GM12865 (cell line): ENCODE measurements at regions not wholly inside any gene's neighbourhood (a gene's known extent, or its start where the extent isn't known, plus 50 kb on each side); places are given as distances from the start of the nearest gene placed in this dataset.

Experiments used
- DNase-seq: peaks from one replicate; pipeline ENCODE4 v3.0.0; 2010; ENCODE audit warnings: low read depth
- H3K4me3 ChIP-seq: 2 replicates; pipeline ENCODE4 v1.5.1; 2011; ENCODE audit warnings: mild to moderate bottlenecking, low read depth, low read length, control low read depth
- TF ChIP-seq, protein P1 (sequence below): IDR thresholded peaks from 2 replicates; pipeline ENCODE4 v1.5.1; 2011; ENCODE audit warnings: low read length, control low read depth, low read depth, inconsistent platforms; ENCODE audit not compliant: insufficient read depth; ENCODE audit errors: missing control alignments

DNA sequence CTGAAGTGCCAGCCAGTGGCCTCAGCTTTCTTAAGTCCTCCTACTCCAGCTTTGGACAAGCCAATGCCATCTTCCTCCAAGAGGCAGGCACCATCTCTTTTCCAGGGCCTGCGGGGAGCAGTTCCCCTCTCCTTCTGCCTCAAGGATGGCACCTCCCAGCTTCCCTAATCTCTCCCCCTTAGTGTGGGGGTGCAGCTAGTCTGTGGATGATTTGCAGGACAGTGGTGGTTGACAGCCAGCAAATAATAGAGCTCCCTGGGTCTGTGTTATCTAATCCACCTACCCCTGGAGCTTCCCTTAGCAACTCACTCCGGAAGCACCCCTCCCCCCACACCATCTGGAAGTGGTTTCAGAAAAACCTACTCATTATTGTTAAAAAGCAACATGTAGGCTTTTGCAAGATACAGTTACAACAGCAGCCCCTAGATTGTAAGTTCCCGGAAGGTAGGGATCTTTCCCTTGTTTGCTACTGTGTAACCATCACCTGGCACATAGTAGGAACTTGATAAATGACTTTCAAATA is 247.1 kb downstream of the BCOR start:
- H3K4me3 ChIP-seq, result no peak overlapping the region
- TF ChIP-seq, protein P1, sequence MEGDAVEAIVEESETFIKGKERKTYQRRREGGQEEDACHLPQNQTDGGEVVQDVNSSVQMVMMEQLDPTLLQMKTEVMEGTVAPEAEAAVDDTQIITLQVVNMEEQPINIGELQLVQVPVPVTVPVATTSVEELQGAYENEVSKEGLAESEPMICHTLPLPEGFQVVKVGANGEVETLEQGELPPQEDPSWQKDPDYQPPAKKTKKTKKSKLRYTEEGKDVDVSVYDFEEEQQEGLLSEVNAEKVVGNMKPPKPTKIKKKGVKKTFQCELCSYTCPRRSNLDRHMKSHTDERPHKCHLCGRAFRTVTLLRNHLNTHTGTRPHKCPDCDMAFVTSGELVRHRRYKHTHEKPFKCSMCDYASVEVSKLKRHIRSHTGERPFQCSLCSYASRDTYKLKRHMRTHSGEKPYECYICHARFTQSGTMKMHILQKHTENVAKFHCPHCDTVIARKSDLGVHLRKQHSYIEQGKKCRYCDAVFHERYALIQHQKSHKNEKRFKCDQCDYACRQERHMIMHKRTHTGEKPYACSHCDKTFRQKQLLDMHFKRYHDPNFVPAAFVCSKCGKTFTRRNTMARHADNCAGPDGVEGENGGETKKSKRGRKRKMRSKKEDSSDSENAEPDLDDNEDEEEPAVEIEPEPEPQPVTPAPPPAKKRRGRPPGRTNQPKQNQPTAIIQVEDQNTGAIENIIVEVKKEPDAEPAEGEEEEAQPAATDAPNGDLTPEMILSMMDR, result no peak
- DNase-seq, result no peak

DNA sequence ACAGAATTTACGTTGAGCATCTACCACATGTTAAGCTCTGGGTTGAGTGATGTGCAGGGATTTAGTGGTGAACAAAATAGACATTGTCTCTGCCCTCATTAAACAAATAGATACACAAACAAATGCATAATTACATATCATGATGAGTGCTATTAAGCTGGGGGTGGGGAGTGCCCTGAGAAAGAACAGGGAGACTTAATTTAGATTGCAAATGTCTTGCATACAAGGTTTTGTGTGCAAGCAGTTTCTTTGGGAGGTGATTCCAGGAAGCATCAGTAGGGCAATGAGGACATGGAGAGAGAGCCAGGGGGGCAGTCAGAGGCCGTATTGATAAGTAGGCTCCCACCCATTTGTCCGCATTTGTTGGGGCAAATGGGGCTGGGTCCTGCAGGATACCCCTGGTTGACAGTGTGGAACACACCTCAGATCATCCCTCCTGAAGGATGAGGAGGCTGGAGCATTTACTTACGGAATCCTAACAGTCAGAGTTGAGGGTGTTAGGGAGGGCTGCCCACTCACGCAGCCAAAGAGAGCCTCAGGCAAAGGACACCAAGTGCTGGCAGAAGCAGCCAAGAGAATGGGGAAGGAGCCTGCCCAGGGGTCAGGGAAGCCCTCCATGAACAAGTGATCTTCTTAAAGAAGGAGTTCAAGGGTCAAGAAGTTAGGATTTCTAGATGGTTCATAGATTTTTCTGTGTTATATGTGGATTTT is 245.9 kb downstream of the BCOR start:
- no peak overlapping the region for H3K4me3 ChIP-seq
- DNase-seq, result no peak
- TF ChIP-seq, protein P1, result no peak

DNA sequence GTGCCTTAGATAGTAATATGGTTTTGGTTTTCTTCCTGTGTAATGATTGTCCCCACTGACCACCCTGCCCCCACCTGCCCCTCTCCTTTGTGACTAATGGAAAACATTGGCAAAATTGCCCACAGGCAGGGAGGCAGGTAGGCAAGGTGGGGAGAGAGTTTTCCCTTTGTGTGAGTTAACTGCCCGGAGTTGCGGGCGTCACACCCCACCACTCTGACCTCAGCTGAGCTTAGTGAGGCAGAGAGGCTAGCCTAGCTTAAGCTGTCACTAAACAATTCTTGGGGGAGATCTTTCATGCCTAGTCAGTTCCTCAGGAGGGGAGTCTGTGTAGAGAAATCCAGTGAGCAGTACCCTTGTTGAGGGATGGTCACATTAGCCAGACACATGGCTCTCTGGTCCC is 245.3 kb downstream of the BCOR start:
- H3K4me3 ChIP-seq, result no peak overlapping the region
- DNase-seq, result no peak
- TF ChIP-seq, protein P1, result no peak

DNA sequence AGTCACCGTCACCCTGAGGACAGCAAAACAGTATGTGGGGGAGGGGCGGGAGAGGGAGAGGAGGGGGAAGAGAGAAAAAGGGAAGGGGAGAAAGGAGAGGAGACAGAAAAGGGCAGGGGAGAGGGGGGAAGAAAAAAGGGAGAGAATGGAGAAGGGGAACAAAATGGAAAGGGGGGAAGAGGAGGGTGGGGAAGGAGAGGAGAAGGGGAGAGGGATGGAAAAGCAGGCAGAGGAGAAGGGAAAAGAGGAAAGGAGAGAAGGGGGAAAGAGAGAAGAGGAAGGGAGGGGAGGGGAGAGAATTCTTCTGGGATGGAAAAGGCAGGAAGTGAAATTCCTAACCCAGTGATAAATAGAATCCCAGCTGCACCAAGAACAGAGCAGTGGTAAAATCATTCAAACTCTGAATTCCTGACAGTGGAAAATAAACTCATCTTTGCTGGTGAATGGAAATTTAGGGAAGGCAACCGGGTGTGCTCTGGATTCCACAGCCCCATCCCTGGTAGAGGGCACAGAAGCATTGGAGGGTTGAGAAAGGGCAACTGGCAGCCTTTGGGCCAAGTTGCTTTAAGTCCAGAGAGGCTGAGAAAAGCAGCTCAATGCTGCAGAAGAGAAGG is 244.2 kb downstream of the BCOR start:
- H3K4me3 ChIP-seq, result peak overlapping the region; percentile 59
- no peak for DNase-seq
- TF ChIP-seq, protein P1, result no peak

DNA sequence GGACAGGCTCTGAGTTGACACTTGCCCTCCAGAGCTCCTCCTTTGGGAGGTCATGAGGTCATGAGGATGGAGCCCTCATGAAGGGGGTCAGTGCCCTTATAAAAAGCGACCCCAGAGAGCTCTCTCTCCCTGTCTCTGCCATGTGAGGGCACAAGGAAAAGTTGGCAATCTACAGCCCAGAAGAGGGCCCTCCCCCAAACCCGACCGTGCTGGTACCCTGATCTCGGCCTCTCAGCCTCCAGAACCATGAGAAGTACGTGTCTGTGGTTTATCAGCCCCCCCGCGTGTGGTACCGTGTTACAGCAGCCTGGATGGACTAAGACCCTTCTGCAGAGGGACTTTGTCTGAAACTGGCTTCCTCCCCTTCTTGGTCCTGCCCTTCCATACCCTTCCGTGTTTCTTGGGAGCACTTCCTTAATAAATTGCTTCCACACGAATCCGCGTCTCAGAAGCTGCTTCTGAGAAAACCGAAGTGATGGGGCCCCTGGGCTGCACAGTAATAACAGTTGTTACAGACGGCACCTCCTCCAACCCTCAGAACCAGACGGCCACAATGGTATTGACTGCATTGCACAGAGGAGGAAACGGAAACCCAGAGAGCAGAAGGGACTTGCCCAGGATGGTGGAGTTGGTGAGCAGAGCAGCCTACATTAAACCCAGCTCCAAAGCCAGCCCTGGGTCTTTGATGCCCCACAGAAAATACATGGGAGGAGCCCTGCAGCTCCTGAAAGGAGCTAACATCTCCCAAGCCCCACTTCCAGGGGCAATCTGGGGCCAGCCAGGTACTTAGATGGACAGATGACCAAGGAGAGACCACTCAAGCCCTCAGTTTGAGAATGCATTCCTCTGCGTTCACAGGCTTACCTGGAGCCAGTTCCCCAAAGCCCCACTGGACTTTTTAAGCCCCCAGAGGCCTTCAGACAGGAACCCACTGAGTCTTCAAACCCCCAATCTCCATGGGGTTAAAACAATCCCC is 242.7 kb downstream of the BCOR start:
- TF ChIP-seq, protein P1, result no peak
- peak overlapping the region; percentile 59 for H3K4me3 ChIP-seq
- peak; percentile 92 for DNase-seq

DNA sequence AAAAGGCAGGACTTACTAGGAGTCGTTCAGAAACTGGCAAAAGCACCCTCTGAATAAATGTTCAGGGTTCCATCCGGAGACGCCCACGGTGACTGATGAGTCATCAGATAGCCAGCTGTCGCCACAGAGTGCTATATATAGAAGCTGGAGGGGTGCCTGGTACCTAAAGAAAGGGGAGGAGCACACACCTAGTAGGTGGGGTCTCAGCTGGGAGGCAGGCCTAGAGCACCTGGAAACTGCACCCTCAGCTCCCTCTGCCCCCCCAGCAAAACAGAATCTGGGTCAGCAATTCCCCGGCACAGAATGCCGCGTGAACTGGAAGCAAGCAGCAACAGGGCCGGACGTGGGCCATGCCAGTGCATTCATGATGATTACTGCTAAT is 242.0 kb downstream of the BCOR start:
- peak; percentile 92 for DNase-seq
- H3K4me3 ChIP-seq, result peak overlapping the region; percentile 59
- TF ChIP-seq, protein P1, result no peak
